AG10803 (cell line): ENCODE measurements at regions not wholly inside any gene's neighbourhood (a gene's known extent, or its start where the extent isn't known, plus 50 kb on each side); places are given as distances from the start of the nearest gene placed in this dataset.

ENCODE experiments used
- DNase-seq: peaks from one replicate; pipeline ENCODE4 v3.0.0; 2010; ENCODE audit warnings: low read depth
- H3K4me3 ChIP-seq: 2 replicates; pipeline ENCODE4 v1.5.1; 2011; ENCODE audit warnings: mild to moderate bottlenecking, low read length, control low read depth
- CTCF ChIP-seq: conservative IDR thresholded peaks from 2 replicates; pipeline ENCODE4 v1.5.1; 2011; ENCODE audit warnings: mild to moderate bottlenecking, low read length, control low read depth, inconsistent platforms

DNA sequence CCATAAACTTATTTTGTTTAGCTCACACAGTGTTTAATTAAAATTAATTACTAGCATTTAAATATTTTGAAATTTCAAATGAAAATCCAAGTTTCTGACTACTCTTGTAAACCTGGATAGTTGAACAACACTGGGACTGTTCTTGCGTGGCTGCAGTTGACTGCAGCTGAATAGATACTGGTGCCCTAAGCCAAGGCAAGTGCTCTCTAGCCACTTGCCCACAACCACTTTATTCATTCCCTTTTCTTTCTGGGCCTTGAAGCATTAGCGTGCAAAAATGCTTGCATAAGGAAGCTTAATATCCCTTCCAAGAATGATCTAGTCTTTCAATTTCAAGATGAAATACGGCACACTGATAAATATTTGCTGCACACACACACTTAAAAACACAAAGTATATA is 676.0 kb upstream of the MARCKS start:
- no peak for DNase-seq
- no peak overlapping the region for H3K4me3 ChIP-seq
- no peak for TF ChIP-seq CTCF

DNA sequence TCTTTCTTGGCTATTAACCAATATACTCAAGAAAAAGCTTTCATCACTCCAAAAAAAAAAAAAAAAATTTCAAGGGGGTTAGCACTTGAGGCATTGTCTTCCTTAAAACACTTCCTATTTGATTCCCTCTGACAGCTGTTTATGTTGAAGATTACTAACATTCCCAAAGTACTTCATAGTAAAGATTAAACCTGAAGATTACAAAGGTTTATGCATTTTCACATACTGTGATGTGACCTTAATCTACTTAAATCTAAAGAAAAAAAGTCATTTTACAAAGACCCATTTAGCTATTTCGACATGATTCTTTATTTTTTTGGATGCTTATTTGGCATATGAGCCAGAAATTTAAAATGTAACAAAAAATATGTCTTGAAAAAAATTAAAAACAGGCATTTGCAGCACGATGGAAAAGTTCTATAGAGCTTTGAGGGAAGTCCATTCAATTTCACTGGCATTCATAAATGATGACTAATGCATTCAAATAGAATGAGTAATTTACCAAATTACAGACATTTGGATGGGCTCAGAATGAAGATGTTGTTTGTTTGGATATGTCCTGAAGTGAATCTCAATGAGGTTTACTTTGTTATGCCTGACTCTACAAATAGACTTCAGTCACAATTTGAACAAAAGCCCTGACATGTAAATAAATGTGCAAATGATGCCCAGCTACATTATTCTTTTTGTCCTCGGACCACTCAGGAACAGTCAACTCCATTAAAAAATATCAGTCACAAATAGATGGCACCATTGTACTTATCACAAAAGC is 674.6 kb upstream of the MARCKS start:
- TF ChIP-seq CTCF, result peak; percentile 11; the same call in 1 of the 2 replicates
- peak; percentile 87 for DNase-seq
- H3K4me3 ChIP-seq, result no peak overlapping the region

DNA sequence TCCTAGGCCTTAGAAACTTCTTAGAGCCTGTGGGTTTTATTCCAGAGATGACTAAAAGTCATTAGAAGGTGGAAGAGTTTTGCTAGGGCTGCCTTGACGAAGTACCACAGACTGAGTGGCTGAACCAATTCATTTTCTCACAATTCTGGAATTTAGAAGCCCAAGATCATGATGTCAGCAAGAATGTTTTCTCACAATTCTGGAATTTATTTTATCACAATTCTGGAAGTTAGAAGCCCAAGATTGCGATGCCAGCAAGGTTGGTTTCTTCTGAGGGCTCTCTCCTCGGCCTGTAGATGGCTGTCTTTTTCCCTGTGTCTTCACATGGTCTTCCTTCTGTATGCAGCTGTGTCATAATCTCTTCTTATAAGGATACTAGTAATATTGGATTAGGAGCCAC is 672.9 kb upstream of the MARCKS start:
- peak; percentile 97 for DNase-seq
- TF ChIP-seq CTCF, result peak; percentile 66
- no peak overlapping the region for H3K4me3 ChIP-seq

- no peak for TF ChIP-seq CTCF
- peak; percentile 41 for DNase-seq
- no peak overlapping the region for H3K4me3 ChIP-seq
These were observed 672.4 kb upstream of the MARCKS start for GRCh38 chr6:113184736-113185135.

GRCh38 chr6:113185299-113185698 is 671.8 kb upstream of the MARCKS start:
- H3K4me3 ChIP-seq, result no peak overlapping the region
- TF ChIP-seq CTCF, result no peak
- peak; percentile 30 for DNase-seq

DNA sequence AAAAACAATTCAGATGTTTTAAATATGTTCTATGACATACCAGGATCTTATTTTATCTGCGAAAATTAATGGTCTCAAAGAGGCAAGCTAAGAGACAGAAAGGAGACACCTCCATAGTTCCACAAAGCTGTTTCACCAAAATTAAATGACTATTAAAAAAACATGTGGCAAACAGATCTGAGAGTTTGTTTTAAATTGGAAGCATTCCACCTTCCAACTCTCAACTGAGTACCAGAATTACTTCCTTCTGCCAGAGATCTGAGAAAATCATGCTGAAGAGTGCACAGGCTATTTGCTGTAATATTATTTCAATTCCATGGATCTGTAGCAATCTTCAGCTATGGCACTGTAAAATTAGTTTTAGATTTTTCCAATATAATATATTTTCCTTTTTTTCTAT is 669.5 kb upstream of the MARCKS start:
- DNase-seq, result peak; percentile 80
- no peak for TF ChIP-seq CTCF
- no peak overlapping the region for H3K4me3 ChIP-seq

DNA sequence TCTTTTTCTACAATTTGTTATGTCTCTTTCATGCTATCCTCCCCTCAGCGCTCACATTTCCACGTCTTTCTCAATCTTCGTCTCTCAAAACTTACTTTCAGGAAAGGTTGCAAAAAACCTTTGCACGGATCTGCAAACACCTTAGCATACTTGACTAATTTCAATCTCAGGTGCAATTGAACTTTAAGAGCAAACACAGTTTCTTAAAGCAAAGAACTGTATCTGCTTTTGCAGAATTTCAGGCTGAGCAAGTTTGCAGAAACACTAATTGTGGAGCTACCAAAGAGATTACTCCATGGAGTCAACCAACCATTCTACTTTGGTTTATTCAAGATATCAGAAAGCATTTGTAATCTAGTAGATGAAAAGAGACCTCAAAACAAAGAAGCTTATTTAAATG is 668.2 kb upstream of the MARCKS start:
- no peak overlapping the region for H3K4me3 ChIP-seq
- no peak for TF ChIP-seq CTCF
- no peak for DNase-seq
